ENCODE measurements at regions not wholly inside any gene's neighbourhood (a gene's known extent, or its start where the extent isn't known, plus 50 kb on each side); places are given as distances from the start of the nearest gene placed in this dataset.

DNA sequence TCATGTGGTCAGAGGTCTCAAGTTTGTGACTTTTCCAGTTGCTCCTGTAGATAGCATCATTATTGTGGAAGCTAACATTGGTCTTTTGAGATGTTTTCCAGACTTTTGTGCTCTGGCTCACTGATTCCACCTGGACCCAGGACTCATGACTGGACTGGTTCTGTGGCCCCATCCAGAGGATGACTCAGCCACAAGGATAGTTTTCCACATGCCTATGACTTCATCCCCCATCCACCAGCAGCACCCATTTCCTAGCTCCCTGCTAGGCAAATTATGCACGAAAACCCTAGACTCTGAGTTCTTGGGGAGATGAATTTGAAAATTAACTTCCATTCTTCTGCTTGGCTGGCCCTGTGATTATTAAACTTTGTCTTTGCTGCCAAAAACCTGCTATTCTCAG lies 949.3 kb downstream of the MRPL39 start:
- H3K27ac Mint-ChIP-seq: no peak overlapping the region
- peaks cover 17% of the 10 kb centered on the region for H3K9me3 Mint-ChIP-seq
- no peaks in the 10 kb centered on the region for H3K27me3 Mint-ChIP-seq
- no peaks in the 10 kb centered on the region for H3K4me1 Mint-ChIP-seq (ENCODE audit: low read depth)
- no peak overlapping the region for H3K4me3 Mint-ChIP-seq
- no peaks in the 10 kb centered on the region for H3K36me3 Mint-ChIP-seq (ENCODE audit: low read depth)
- intact Hi-C loops (cut with micrococcal nuclease): no loop called here

DNA sequence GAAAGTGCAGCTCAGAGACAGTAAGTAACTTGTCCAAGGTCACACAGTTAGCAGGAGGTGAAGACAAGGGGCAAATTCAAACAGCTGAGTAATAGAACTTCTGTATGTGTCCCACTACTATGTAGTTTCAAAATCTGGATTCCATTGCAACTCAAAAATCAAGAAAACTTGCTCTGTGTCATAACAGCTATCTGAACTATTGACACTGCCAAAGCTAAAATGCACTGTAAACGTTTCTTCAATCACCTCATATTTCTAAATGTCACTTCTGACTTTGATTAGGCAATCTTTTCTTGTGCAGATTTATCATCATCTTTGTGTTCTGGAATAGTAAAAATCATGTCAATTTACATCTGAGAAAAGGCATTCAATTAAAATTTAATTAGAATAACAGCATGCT lies 957.6 kb downstream of the MRPL39 start:
- intact Hi-C loops (cut with micrococcal nuclease): no loop called here
- Mint-ChIP-seq H3K9me3 (peaks cover 13% of the 10 kb centered on the region), H3K36me3 (ENCODE audit: low read depth) (no peaks in the 10 kb centered on the region), H3K27ac (no peak overlapping the region), H3K4me1 (ENCODE audit: low read depth) (no peaks in the 10 kb centered on the region), H3K27me3 (no peaks in the 10 kb centered on the region), H3K4me3 (no peak overlapping the region)

DNA sequence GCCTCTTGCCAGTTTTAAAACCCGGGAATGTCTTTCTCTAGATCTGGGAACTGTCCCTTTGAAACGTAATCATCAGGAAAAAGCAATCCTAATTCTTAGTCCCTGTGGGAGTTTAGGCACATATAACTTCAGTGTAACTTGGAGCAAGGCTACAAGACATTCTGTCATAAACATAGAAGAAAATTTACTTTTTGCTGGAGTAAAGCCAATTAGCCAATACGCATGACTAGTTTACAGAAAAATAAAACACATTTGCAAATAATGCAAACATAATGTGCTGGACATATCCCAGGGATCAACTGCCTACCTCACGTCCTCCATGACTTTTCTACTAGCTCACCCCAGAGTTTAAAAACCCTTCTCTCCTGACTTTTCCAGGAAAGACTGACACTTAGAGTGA lies 970.6 kb downstream of the MRPL39 start:
- no peaks in the 10 kb centered on the region for H3K36me3 Mint-ChIP-seq (ENCODE audit: low read depth)
- H3K27ac Mint-ChIP-seq: no peak overlapping the region
- H3K4me1 Mint-ChIP-seq (ENCODE audit: low read depth): no peaks in the 10 kb centered on the region
- no peaks in the 10 kb centered on the region for H3K27me3 Mint-ChIP-seq
- intact Hi-C loops (cut with micrococcal nuclease): no loop called here
- no peak overlapping the region for H3K4me3 Mint-ChIP-seq
- peaks cover 13% of the 10 kb centered on the region for H3K9me3 Mint-ChIP-seq

- Mint-ChIP-seq H3K4me1 (ENCODE audit: low read depth) (no peaks in the 10 kb centered on the region), H3K4me3 (no peak overlapping the region), H3K36me3 (ENCODE audit: low read depth) (no peaks in the 10 kb centered on the region), H3K27ac (no peak overlapping the region), H3K9me3 (peaks cover 13% of the 10 kb centered on the region), H3K27me3 (no peaks in the 10 kb centered on the region)
- intact Hi-C loops (cut with micrococcal nuclease): no loop called here
Observed at GRCh38 chr21:24634749-24635148, 972.5 kb downstream of the MRPL39 start.

- Mint-ChIP-seq H3K9me3 (peaks cover 35% of the 10 kb centered on the region), H3K4me1 (ENCODE audit: low read depth) (no peaks in the 10 kb centered on the region), H3K27ac (no peak overlapping the region), H3K27me3 (no peaks in the 10 kb centered on the region), H3K36me3 (ENCODE audit: low read depth) (no peaks in the 10 kb centered on the region), H3K4me3 (no peak overlapping the region)
- intact Hi-C loops (cut with micrococcal nuclease): no loop called here
Observed at GRCh38 chr21:24628536-24628935, 978.7 kb downstream of the MRPL39 start.

GRCh38 chr21:24628046-24628445 lies 979.2 kb downstream of the MRPL39 start:
- no peaks in the 10 kb centered on the region for H3K4me1 Mint-ChIP-seq (ENCODE audit: low read depth)
- no peak overlapping the region for H3K27ac Mint-ChIP-seq
- intact Hi-C loops (cut with micrococcal nuclease): no loop called here
- peaks cover 34% of the 10 kb centered on the region for H3K9me3 Mint-ChIP-seq
- no peak overlapping the region for H3K4me3 Mint-ChIP-seq
- no peaks in the 10 kb centered on the region for H3K36me3 Mint-ChIP-seq (ENCODE audit: low read depth)
- H3K27me3 Mint-ChIP-seq: no peaks in the 10 kb centered on the region

DNA sequence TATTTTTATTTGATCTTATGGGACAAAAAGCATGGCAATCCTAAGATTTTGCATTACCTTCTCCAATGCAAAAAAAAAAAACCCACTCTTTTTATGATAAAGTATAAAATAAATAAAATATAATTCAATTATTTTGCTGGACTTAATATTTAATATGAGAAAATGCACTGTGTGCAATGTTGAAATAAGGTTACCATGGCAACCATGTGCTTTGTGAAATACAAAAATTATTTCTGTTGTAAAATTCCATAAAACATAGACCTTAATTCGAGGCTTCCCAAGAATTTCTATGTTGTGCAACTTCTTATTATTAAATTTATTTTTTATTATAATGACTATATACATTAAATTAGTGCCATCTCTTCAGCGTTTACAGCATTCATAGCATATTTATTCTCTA lies 989.5 kb downstream of the MRPL39 start:
- H3K4me3 Mint-ChIP-seq: no peak overlapping the region
- no peaks in the 10 kb centered on the region for H3K4me1 Mint-ChIP-seq (ENCODE audit: low read depth)
- peaks cover 31% of the 10 kb centered on the region for H3K9me3 Mint-ChIP-seq
- intact Hi-C loops (cut with micrococcal nuclease): no loop called here
- H3K36me3 Mint-ChIP-seq (ENCODE audit: low read depth): no peaks in the 10 kb centered on the region
- no peak overlapping the region for H3K27ac Mint-ChIP-seq
- H3K27me3 Mint-ChIP-seq: no peaks in the 10 kb centered on the region

DNA sequence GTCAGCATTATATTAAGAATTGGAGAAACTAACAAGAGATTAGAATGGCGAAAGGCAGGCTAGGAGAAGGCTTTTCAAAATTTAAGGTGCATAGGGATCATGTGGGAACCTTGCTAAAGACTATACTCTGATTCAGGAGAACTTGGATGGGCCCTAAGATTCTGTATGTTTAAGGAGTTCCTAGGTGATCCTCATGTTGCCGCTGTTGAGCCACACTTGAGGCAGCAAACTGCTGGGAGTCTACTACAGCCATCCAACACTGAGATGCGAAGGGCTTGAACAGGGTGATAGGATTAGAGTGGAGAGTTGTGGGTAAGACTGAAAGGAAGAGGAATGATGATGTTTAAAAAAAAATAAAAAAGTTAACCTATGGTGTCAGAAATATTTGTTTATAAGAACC lies 1013.2 kb downstream of the MRPL39 start:
- Mint-ChIP-seq H3K27me3 (no peaks in the 10 kb centered on the region), H3K4me3 (no peak overlapping the region), H3K9me3 (peaks cover 28% of the 10 kb centered on the region), H3K27ac (no peak overlapping the region), H3K36me3 (ENCODE audit: low read depth) (no peaks in the 10 kb centered on the region), H3K4me1 (ENCODE audit: low read depth) (no peaks in the 10 kb centered on the region)
- intact Hi-C loops (cut with micrococcal nuclease): no loop called here

- H3K4me3 Mint-ChIP-seq: no peak overlapping the region
- intact Hi-C loops (cut with micrococcal nuclease): no loop called here
- peaks cover 14% of the 10 kb centered on the region for H3K9me3 Mint-ChIP-seq
- no peaks in the 10 kb centered on the region for H3K27me3 Mint-ChIP-seq
- H3K4me1 Mint-ChIP-seq (ENCODE audit: low read depth): no peaks in the 10 kb centered on the region
- no peaks in the 10 kb centered on the region for H3K36me3 Mint-ChIP-seq (ENCODE audit: low read depth)
- H3K27ac Mint-ChIP-seq: no peak overlapping the region
Observed at GRCh38 chr21:24590261-24590660, 1017.0 kb downstream of the MRPL39 start.

DNA sequence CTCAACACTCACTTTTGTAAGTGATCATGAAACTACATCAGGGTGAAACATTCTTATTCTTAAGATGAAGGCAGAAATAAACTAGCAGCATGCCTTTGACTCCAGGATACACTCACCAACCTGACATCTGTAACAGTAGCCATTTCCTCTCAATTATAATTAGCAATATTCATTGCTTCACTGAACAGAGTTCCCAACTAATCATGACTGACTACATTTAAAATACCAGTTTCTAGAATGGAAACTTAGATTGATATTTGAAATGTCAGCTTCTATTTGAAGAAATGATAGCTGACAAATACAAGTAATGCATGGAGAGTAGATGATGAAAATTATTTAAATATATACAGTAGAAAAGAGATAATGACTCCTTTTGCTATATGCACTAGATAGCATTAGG lies 1023.8 kb downstream of the MRPL39 start:
- Mint-ChIP-seq H3K4me1 (ENCODE audit: low read depth) (no peaks in the 10 kb centered on the region), H3K27ac (no peak overlapping the region), H3K4me3 (no peak overlapping the region), H3K36me3 (ENCODE audit: low read depth) (no peaks in the 10 kb centered on the region), H3K27me3 (no peaks in the 10 kb centered on the region), H3K9me3 (peaks cover 19% of the 10 kb centered on the region)
- intact Hi-C loops (cut with micrococcal nuclease): no loop called here

GRCh38 chr21:24577301-24577700 lies 1030.0 kb downstream of the MRPL39 start:
- no peaks in the 10 kb centered on the region for H3K4me1 Mint-ChIP-seq (ENCODE audit: low read depth)
- intact Hi-C loops (cut with micrococcal nuclease): no loop called here

GRCh38 chr21:24561291-24561690 lies 1046.0 kb downstream of the MRPL39 start:
- peaks cover 51% of the 10 kb centered on the region for H3K9me3 Mint-ChIP-seq
- no peaks in the 10 kb centered on the region for H3K27me3 Mint-ChIP-seq
- intact Hi-C loops (cut with micrococcal nuclease): no loop called here
- H3K4me1 Mint-ChIP-seq (ENCODE audit: low read depth): no peaks in the 10 kb centered on the region
- no peak overlapping the region for H3K4me3 Mint-ChIP-seq
- no peaks in the 10 kb centered on the region for H3K36me3 Mint-ChIP-seq (ENCODE audit: low read depth)
- H3K27ac Mint-ChIP-seq: no peak overlapping the region

More at GRCh38 chr21:24577301-24577700, 1030.0 kb downstream of the MRPL39 start:
- Mint-ChIP-seq H3K9me3 (peaks cover 6% of the 10 kb centered on the region), H3K4me3 (no peak overlapping the region), H3K27me3 (no peaks in the 10 kb centered on the region), H3K27ac (no peak overlapping the region), H3K36me3 (ENCODE audit: low read depth) (no peaks in the 10 kb centered on the region)

- H3K27me3 Mint-ChIP-seq: no peaks in the 10 kb centered on the region
- peaks cover 21% of the 10 kb centered on the region for H3K9me3 Mint-ChIP-seq
- no peaks in the 10 kb centered on the region for H3K36me3 Mint-ChIP-seq (ENCODE audit: low read depth)
- H3K4me1 Mint-ChIP-seq (ENCODE audit: low read depth): no peaks in the 10 kb centered on the region
- intact Hi-C loops (cut with micrococcal nuclease): no loop called here
- no peak overlapping the region for H3K4me3 Mint-ChIP-seq
- no peak overlapping the region for H3K27ac Mint-ChIP-seq
Observed at GRCh38 chr21:24552491-24552890, 1054.8 kb downstream of the MRPL39 start.

- intact Hi-C loops (cut with micrococcal nuclease): no loop called here
- no peak overlapping the region for H3K27ac Mint-ChIP-seq
- H3K36me3 Mint-ChIP-seq (ENCODE audit: low read depth): no peaks in the 10 kb centered on the region
- H3K9me3 Mint-ChIP-seq: no peaks in the 10 kb centered on the region
- no peaks in the 10 kb centered on the region for H3K4me1 Mint-ChIP-seq (ENCODE audit: low read depth)
- H3K4me3 Mint-ChIP-seq: no peak overlapping the region
- no peaks in the 10 kb centered on the region for H3K27me3 Mint-ChIP-seq
Observed at GRCh38 chr21:24545807-24546361, 1061.4 kb downstream of the MRPL39 start.

- no peak overlapping the region for H3K4me3 Mint-ChIP-seq
- no peaks in the 10 kb centered on the region for H3K36me3 Mint-ChIP-seq (ENCODE audit: low read depth)
- H3K4me1 Mint-ChIP-seq (ENCODE audit: low read depth): no peaks in the 10 kb centered on the region
- no peaks in the 10 kb centered on the region for H3K9me3 Mint-ChIP-seq
- H3K27ac Mint-ChIP-seq: no peak overlapping the region
- H3K27me3 Mint-ChIP-seq: no peaks in the 10 kb centered on the region
- intact Hi-C loops (cut with micrococcal nuclease): loop anchor here (1.0 to 10.0 kb wide), 4 partner anchors 138 to 871 kb away; no protein-coding TSS in a partner anchor
Observed at GRCh38 chr21:24514081-24514733, 1093.1 kb downstream of the MRPL39 start.

Data from dendritic cell treated with granulocyte-macrophage colony-stimulating factor and Interleukin-4, amounts not matched to agents 40 ng/mL and 50 ng/mL, for 4 days (primary cell).